ENCODE measurements at regions not wholly inside any gene's neighbourhood (a gene's known extent, or its start where the extent isn't known, plus 50 kb on each side); places are given as distances from the start of the nearest gene placed in this dataset.

- in situ Hi-C loops (cut with MboI; ENCODE audit: low sequenced_read_pairs in 4 of 4) (no loop called here), intact Hi-C loops (cut with DNase I; ENCODE audit: low total_unique reads) (no loop called here)
- no peak for TF ChIP-seq CTCF (IDR thresholded peaks at IDR 0.05 in 4 of 5, conservative IDR thresholded peaks at IDR 0.05 in 1 of 5)
- TF ChIP-seq POLR2A (IDR thresholded peaks at IDR 0.05), result no peak
- H3K27me3 ChIP-seq, result peaks cover 10 to 32% (median 20%) of the 10 kb centered on the region in 3 donors
- no peak overlapping the region for H3K4me3 ChIP-seq
- peaks cover 4 to 10% of the 10 kb centered on the region in 2 donors for H3K4me1 ChIP-seq
- ATAC-seq (no peak), DNase-seq (no peak)
- H3K27ac ChIP-seq, result no peak overlapping the region
- H3K9me3 ChIP-seq, result no peaks in the 10 kb centered on the region
- no peaks in the 10 kb centered on the region for H3K36me3 ChIP-seq
Observed at GRCh38 chr21:43335119-43335518, 91.8 kb downstream of the SIK1 start.

DNA sequence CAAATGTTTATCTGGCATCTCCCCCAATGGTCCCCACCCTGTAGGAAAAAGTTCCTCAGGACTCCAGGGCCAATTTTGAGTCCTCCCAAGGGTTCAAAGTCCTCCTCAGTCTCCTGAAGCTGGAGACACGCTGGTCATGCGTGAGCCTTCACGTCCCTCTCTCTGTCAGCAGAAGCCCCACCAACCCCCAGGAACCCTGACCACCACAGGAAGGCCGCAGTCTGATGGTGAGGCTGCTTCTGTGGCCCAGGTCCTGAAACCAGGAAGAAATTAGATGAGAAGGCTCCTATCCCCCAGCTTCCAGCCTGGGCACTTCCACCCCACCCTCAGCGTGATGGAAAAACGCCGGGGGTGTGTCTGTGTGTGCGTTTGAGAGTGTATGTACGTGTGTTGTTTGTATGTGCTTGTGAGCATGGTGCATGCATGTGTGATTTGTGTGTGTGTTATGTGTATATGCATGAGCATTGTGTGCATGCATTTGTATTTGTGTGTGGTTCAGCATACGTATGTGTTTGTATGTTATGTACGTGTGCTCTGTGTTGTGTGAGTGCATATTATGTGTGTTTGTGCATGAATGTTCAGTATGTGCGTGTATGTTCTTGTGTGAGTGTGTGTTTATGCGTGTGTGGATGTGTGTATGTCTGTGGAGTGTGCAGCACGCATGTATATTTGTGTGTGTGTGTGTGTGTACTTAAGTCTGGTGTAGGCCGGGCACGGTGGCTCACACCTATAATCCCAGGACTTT is 92.5 kb downstream of the SIK1 start:
- in situ Hi-C loops (cut with MboI; ENCODE audit: low sequenced_read_pairs in 4 of 4) (no loop called here), intact Hi-C loops (cut with DNase I; ENCODE audit: low total_unique reads) (no loop called here)
- DNase-seq (no peak), ATAC-seq (no peak)
- Histone ChIP-seq H3K9me3 (no peaks in the 10 kb centered on the region), H3K27me3 (peaks cover 10 to 32% (median 20%) of the 10 kb centered on the region in 3 donors), H3K4me3 (no peak overlapping the region), H3K4me1 (peaks cover 4 to 10% of the 10 kb centered on the region in 2 donors), H3K27ac (no peak overlapping the region), H3K36me3 (no peaks in the 10 kb centered on the region)
- TF ChIP-seq CTCF (IDR thresholded peaks at IDR 0.05 in 4 of 5, conservative IDR thresholded peaks at IDR 0.05 in 1 of 5) (no peak), POLR2A (IDR thresholded peaks at IDR 0.05) (no peak)

- TF ChIP-seq POLR2A (IDR thresholded peaks at IDR 0.05) (no peak), CTCF (IDR thresholded peaks at IDR 0.05 in 4 of 5, conservative IDR thresholded peaks at IDR 0.05 in 1 of 5) (no peak)
- Histone ChIP-seq H3K36me3 (no peaks in the 10 kb centered on the region), H3K27me3 (peaks cover 10 to 26% (median 20%) of the 10 kb centered on the region in 3 donors), H3K27ac (no peak overlapping the region), H3K9me3 (no peaks in the 10 kb centered on the region), H3K4me3 (no peak overlapping the region), H3K4me1 (peaks cover 4 to 10% of the 10 kb centered on the region in 2 donors)
- peak in 1 of 2 donors; percentile 34 for ATAC-seq
- DNase-seq, result no peak
- in situ Hi-C loops (cut with MboI; ENCODE audit: low sequenced_read_pairs in 4 of 4), result no loop called here
- intact Hi-C loops (cut with DNase I; ENCODE audit: low total_unique reads), result no loop called here
Observed at GRCh38 chr21:43333298-43334062, 93.5 kb downstream of the SIK1 start.

- no peak for TF ChIP-seq CTCF (IDR thresholded peaks at IDR 0.05 in 4 of 5, conservative IDR thresholded peaks at IDR 0.05 in 1 of 5)
- TF ChIP-seq POLR2A (IDR thresholded peaks at IDR 0.05), result no peak
- H3K4me1 ChIP-seq, result peaks cover 4 to 10% of the 10 kb centered on the region in 2 donors
- no peaks in the 10 kb centered on the region for H3K36me3 ChIP-seq
- DNase-seq (no peak), ATAC-seq (no peak)
- no peak overlapping the region for H3K4me3 ChIP-seq
- intact Hi-C loops (cut with DNase I; ENCODE audit: low total_unique reads) (no loop called here), in situ Hi-C loops (cut with MboI; ENCODE audit: low sequenced_read_pairs in 4 of 4) (no loop called here)
- no peak overlapping the region for H3K27ac ChIP-seq
- no peaks in the 10 kb centered on the region for H3K9me3 ChIP-seq
- peaks cover 10 to 24% (median 20%) of the 10 kb centered on the region in 3 donors for H3K27me3 ChIP-seq
Observed at GRCh38 chr21:43332861-43333297, 94.1 kb downstream of the SIK1 start.

Data from gastrocnemius medialis (tissue), 4 donors.